ENCODE measurements at regions not wholly inside any gene's neighbourhood (a gene's known extent, or its start where the extent isn't known, plus 50 kb on each side); places are given as distances from the start of the nearest gene placed in this dataset.

DNA sequence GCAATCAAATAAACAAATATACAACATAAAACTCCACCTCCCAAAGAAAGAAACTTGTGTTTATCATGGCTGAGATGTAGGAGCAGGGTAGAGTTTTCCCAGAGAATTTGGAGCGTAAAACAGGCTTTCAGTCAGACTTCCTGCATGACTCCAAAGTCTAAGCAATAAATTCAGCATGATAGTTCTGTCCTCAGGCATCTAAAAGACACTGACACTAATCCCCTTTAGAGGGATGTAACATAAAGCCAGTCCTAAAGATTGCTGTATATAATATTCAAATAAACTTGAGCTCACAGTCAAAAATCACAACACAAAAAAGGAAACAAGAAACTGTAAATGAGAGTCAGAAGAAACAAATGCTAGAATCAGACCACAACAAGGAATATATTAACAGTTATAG, 234.4 kb downstream of the CENPW start:
- H3K27ac Mint-ChIP-seq = no peak overlapping the region
- ATAC-seq = no peak
- no peaks in the 10 kb centered on the region for H3K9me3 Mint-ChIP-seq
- ChIA-PET CTCF (no interaction called here), POLR2A (no interaction called here)
- no peak for DNase-seq (ENCODE audit: low spot score)
- H3K4me1 Mint-ChIP-seq = no peaks in the 10 kb centered on the region
- no peak overlapping the region for H3K4me3 Mint-ChIP-seq
- H3K36me3 Mint-ChIP-seq = no peaks in the 10 kb centered on the region
- TF ChIP-seq ATF2 (CRISPR knock-in tag; IDR thresholded peaks at IDR 0.05; ENCODE audit: borderline replicate concordance, low read depth) (no peak), NR1H2 (CRISPR knock-in tag; IDR thresholded peaks at IDR 0.05) (no peak), FOXP1 (CRISPR knock-in tag; IDR thresholded peaks at IDR 0.05; ENCODE audit: borderline replicate concordance) (no peak), GRHL2 (CRISPR knock-in tag; IDR thresholded peaks at IDR 0.05; ENCODE audit: insufficient replicate concordance, severe bottlenecking) (no peak), KAT7 (CRISPR knock-in tag; IDR thresholded peaks at IDR 0.05; ENCODE audit: borderline replicate concordance) (no peak)
- H3K27me3 Mint-ChIP-seq (ENCODE audit: low read depth) = no peaks in the 10 kb centered on the region

DNA sequence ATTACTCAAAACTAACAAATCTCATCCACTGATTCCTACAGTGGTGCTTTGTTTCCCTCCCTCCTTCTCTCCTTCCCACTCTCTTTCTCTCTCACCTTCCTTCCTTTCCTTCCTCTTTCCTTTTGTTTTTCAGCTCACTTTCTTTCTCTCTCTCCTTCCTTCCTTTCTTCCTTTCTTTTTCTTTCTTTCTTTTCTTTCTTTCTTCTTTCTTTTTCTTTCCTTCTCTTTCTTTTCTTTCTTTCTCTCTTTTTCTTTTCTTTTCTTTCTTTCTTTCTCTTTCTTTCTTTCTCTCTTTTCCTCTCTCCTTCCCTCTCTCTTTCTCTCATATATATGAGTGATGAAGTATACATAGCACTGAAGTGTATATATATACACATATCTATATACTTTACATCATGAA, 241.4 kb downstream of the CENPW start:
- ChIA-PET CTCF (no interaction called here), POLR2A (no interaction called here)
- H3K27ac Mint-ChIP-seq = no peak overlapping the region
- H3K36me3 Mint-ChIP-seq = no peaks in the 10 kb centered on the region
- DNase-seq (ENCODE audit: low spot score) (no peak), ATAC-seq (no peak)
- no peak overlapping the region for H3K4me3 Mint-ChIP-seq
- TF ChIP-seq, protein P1, sequence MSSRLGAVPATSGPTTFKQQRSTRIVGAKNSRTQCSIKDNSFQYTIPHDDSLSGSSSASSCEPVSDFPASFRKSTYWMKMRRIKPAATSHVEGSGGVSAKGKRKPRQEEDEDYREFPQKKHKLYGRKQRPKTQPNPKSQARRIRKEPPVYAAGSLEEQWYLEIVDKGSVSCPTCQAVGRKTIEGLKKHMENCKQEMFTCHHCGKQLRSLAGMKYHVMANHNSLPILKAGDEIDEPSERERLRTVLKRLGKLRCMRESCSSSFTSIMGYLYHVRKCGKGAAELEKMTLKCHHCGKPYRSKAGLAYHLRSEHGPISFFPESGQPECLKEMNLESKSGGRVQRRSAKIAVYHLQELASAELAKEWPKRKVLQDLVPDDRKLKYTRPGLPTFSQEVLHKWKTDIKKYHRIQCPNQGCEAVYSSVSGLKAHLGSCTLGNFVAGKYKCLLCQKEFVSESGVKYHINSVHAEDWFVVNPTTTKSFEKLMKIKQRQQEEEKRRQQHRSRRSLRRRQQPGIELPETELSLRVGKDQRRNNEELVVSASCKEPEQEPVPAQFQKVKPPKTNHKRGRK (CRISPR knock-in tag; IDR thresholded peaks at IDR 0.05; ENCODE audit: borderline replicate concordance) = 0 out of 2 replicates have a peak, but pooled peaks have one; percentile 30
- TF ChIP-seq ZNF232 (CRISPR knock-in tag; IDR thresholded peaks at IDR 0.05) (no peak), ZNF138 (CRISPR knock-in tag; conservative IDR thresholded peaks at IDR 0.05) (no peak)
- H3K9me3 Mint-ChIP-seq = no peaks in the 10 kb centered on the region
- no peaks in the 10 kb centered on the region for H3K4me1 Mint-ChIP-seq
- H3K27me3 Mint-ChIP-seq (ENCODE audit: low read depth) = no peaks in the 10 kb centered on the region

- Mint-ChIP-seq H3K9me3 (peaks cover 58% of the 10 kb centered on the region), H3K4me1 (no peaks in the 10 kb centered on the region), H3K4me3 (no peak overlapping the region), H3K27ac (no peak overlapping the region), H3K36me3 (peaks cover 20% of the 10 kb centered on the region), H3K27me3 (ENCODE audit: low read depth) (no peaks in the 10 kb centered on the region; the same call in 1 of the 2 replicates)
- TF ChIP-seq, protein P2, sequence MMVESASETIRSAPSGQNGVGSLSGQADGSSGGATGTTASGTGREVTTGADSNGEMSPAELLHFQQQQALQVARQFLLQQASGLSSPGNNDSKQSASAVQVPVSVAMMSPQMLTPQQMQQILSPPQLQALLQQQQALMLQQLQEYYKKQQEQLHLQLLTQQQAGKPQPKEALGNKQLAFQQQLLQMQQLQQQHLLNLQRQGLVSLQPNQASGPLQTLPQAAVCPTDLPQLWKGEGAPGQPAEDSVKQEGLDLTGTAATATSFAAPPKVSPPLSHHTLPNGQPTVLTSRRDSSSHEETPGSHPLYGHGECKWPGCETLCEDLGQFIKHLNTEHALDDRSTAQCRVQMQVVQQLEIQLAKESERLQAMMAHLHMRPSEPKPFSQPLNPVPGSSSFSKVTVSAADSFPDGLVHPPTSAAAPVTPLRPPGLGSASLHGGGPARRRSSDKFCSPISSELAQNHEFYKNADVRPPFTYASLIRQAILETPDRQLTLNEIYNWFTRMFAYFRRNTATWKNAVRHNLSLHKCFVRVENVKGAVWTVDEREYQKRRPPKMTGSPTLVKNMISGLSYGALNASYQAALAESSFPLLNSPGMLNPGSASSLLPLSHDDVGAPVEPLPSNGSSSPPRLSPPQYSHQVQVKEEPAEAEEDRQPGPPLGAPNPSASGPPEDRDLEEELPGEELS (CRISPR knock-in tag; IDR thresholded peaks at IDR 0.05) = no peak
- TF ChIP-seq SMAD4 (CRISPR knock-in tag; IDR thresholded peaks at IDR 0.05) = no peak
- CTCF ChIA-PET = no interaction called here
- POLR2A ChIA-PET = interaction anchor here (0.6 kb wide), 1 partner anchor 13 kb away, joined by 10 read pairs; no protein-coding TSS in a partner anchor
- no peak for ATAC-seq
- DNase-seq (ENCODE audit: low spot score) = no peak
Measured at GRCh38 chr6:126600258-126600916, 260.5 kb downstream of the CENPW start.

DNA sequence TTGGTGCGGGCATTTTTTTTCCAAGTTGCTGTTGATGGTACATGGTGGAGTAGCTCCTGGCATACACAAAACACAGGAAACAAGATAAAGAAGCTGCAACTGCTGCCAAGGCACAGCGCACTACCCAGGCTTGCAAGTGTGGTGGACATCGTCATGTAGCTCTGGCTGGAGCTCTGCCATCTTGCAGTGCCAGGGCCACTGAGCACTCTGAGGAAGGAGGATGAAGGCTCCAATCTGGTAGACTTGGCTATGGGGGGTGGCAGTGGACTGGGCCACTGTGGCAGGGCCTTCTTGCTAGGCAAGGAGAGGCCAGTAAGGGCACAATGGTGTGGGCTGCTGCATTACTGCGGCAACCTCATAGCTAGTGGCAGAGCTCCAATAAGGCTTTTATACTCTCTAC, 263.5 kb downstream of the CENPW start:
- Mint-ChIP-seq H3K9me3 (peaks cover 55% of the 10 kb centered on the region), H3K27ac (no peak overlapping the region), H3K4me3 (no peak overlapping the region), H3K4me1 (no peaks in the 10 kb centered on the region), H3K27me3 (ENCODE audit: low read depth) (no peaks in the 10 kb centered on the region; the same call in 1 of the 2 replicates), H3K36me3 (peaks cover 24% of the 10 kb centered on the region)
- TF ChIP-seq OVOL2 (CRISPR knock-in tag; IDR thresholded peaks at IDR 0.05; ENCODE audit: borderline replicate concordance) (no peak), ZMAT4 (CRISPR knock-in tag; IDR thresholded peaks at IDR 0.05) (no peak), MXD4 (CRISPR knock-in tag; IDR thresholded peaks at IDR 0.05; ENCODE audit: borderline replicate concordance) (no peak), USF1 (CRISPR knock-in tag; IDR thresholded peaks at IDR 0.05) (no peak), ZNF219 (CRISPR knock-in tag; IDR thresholded peaks at IDR 0.05; ENCODE audit: borderline replicate concordance) (no peak), ZNF138 (CRISPR knock-in tag; conservative IDR thresholded peaks at IDR 0.05) (no peak), CBFB (CRISPR knock-in tag; IDR thresholded peaks at IDR 0.05; ENCODE audit: low read depth) (no peak), ELF4 (CRISPR knock-in tag; IDR thresholded peaks at IDR 0.05; ENCODE audit: low read depth) (no peak), NR1H2 (CRISPR knock-in tag; IDR thresholded peaks at IDR 0.05) (no peak)
- ATAC-seq (no peak), DNase-seq (ENCODE audit: low spot score) (no peak)
- ChIA-PET POLR2A (no interaction called here), CTCF (no interaction called here)

All from WTC11 (cell line).